Activated naive CD8-positive, alpha-beta T cell treated with anti-CD3 and anti-CD28 coated beads for 36 hours (primary cell): ENCODE measurements at regions not wholly inside any gene's neighbourhood (a gene's known extent, or its start where the extent isn't known, plus 50 kb on each side); places are given as distances from the start of the nearest gene placed in this dataset.
"Not testable (repeated sequence)": the region's sequence is repeated elsewhere in the genome, so short reads cannot be mapped to it uniquely, and the experiment has no call there.

ENCODE experiments used
- DNase-seq: peaks from one replicate; pipeline ENCODE4 v3.0.0; 2021
- H3K27ac Mint-ChIP-seq: one replicate; pipeline ENCODE4 v1.8.0; 2022; ENCODE audit warnings: mild to moderate bottlenecking, moderate library complexity, mixed read lengths
- H3K27me3 Mint-ChIP-seq: one replicate; pipeline ENCODE4 v1.8.0; 2022; ENCODE audit warnings: mild to moderate bottlenecking, mixed read lengths
- H3K36me3 Mint-ChIP-seq: one replicate; pipeline ENCODE4 v1.8.0; 2021; ENCODE audit warnings: mild to moderate bottlenecking, mixed read lengths
- H3K4me1 Mint-ChIP-seq: one replicate; pipeline ENCODE4 v1.8.0; 2021; ENCODE audit warnings: mixed read lengths
- H3K4me3 Mint-ChIP-seq: one replicate; pipeline ENCODE4 v1.8.0; 2022; ENCODE audit warnings: mild to moderate bottlenecking, moderate library complexity, mixed read lengths
- H3K9me3 Mint-ChIP-seq: one replicate; pipeline ENCODE4 v1.8.0; 2022; ENCODE audit warnings: mixed read lengths

DNA sequence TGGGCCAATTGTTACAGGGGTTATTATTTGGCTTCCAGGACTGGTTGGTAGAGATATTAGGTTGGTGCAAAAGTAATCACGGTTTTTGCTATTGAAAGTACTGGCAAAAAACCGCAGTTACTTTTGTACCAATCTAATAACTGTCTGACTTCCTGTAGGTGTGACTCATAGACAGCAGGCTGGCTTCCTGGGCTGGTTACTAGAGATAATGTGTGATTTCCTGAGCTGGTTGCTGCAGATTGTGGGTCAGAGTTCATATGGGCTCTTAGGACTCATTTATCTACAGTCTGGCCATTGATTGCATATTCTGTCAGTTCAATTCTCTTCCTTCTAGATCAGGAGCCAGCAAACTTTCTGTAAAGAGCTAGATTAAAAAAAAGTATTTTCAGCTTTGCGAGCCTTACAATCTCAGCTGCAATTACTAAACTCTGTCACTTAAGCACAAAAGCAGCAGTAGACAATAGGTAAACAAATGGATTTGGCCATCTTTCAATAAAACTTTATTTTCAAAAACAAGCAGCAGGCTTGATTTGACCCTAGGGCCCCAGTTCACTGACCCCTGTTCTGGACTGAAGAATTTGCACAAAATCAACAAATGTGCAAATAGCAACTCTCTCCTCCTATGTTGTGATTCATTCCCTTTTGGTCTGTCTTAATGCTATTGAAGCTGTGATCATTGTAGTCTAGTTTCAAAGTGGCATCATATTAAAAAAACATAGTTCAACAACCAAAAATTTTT is 50.8 kb upstream of the BOD1L1 start:
- no peaks in the 10 kb centered on the region for H3K36me3 Mint-ChIP-seq
- no peak overlapping the region for H3K27ac Mint-ChIP-seq
- peaks cover 16% of the 10 kb centered on the region for H3K9me3 Mint-ChIP-seq
- H3K4me1 Mint-ChIP-seq, result no peaks in the 10 kb centered on the region
- H3K4me3 Mint-ChIP-seq, result no peak overlapping the region
- DNase-seq, result no peak
- no peaks in the 10 kb centered on the region for H3K27me3 Mint-ChIP-seq

DNA sequence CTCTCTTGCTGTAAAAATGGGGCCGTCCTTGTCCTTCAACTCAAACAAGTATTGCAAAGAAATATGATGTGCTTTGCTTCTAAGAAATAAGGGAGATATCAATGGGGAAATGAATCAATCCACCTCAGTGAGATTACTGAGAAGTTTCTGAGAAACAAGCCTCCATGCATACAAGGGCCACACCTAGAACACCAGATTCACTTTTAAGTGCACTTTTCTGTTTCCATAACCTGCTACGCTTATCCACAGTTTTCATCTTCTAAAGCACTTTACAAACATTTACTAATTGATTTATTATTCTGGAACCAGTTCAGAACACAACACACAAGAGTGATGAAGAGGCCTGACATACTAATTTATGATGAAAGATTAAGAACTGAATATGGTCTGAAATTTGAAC is 54.0 kb upstream of the BOD1L1 start:
- Mint-ChIP-seq H3K27me3 (no peaks in the 10 kb centered on the region), H3K4me3 (no peak overlapping the region), H3K4me1 (no peaks in the 10 kb centered on the region), H3K27ac (no peak overlapping the region), H3K36me3 (peaks cover 2% of the 10 kb centered on the region), H3K9me3 (peaks cover 25% of the 10 kb centered on the region)
- DNase-seq, result no peak

DNA sequence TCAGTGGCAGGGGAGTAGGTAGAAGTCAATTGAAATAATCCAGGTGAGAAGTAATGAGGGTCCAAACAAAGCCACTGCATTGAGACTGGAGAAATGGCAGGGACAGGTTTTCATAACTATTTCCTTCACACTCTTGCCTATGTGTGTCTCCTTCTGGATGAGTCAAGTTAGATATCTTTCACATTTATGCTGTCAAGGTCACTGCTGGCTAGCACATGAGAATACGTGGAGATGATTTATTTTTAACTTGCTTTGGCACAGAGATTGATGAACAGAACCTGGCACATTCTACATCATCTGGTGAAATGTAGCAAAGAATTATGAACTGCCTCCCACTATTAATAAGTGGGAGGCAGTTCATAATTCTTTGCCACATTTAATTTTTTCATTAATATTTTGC is 66.7 kb upstream of the BOD1L1 start:
- Mint-ChIP-seq H3K9me3 (peaks cover 9% of the 10 kb centered on the region), H3K27ac (no peak overlapping the region), H3K27me3 (peaks cover 5% of the 10 kb centered on the region), H3K4me3 (no peak overlapping the region), H3K4me1 (no peaks in the 10 kb centered on the region), H3K36me3 (no peaks in the 10 kb centered on the region)
- DNase-seq, result no peak

DNA sequence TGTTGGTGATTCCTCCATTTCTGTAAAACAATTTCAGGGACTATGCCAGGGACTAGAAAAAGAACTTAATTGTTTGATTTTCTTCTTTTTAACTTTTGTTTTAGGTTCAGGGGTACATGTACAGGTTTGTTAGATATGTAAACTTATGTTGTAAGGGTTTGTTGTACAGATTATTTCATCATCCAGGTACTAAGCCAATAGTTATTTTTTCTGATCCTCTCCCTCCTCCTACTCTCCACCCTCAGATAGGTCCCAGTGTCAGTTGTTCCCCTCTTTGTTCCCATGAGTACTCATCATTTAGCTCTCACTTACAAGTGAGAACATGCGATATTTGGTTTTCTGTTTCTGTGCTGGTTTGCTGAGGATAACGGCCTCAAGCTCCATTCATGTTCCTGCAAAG is 70.8 kb upstream of the BOD1L1 start:
- Mint-ChIP-seq H3K36me3 (no peaks in the 10 kb centered on the region), H3K27me3 (peaks cover 9% of the 10 kb centered on the region), H3K9me3 (no peaks in the 10 kb centered on the region), H3K4me1 (no peaks in the 10 kb centered on the region), H3K27ac (no peak overlapping the region), H3K4me3 (no peak overlapping the region)
- no peak for DNase-seq

DNA sequence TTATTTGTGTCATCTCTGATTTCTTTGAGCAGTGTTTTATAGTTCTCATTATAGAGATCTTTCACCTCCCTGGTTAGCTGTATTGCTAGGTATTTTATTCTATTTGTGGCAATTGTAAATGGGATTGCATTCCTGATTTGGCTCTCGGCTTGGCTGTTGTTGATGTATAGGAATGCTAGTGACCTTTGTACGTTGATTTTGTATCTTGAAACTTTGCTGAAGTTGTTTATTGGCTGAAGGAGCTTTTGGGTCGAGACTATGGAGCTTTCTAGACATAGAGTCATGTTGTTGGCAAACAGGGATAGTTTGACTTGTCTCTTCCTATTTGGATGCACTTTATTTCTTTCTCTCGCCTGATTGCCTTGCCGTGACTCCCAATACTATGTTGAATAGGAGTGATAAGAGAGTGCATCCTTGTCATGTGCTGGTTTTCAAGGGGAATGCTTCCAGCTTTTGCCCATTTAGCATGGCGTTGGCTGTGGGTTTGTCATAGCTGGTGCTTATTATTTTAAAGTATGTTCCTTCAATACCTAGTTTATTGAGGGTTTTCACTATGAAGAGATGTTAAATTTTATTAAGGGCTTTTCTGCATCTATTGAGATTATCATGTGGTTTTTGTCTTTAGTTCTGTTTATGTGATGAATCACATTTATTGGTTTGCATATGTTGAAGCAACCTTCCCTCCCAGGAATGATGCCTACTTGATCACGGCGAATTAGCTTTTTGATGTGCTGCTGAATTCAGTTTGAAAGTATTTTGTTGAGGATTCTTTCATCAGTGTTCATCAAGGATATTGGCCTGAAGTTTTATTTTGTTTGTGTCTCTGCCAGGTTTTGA is 72.7 kb upstream of the BOD1L1 start:
- no peaks in the 10 kb centered on the region for H3K36me3 Mint-ChIP-seq
- H3K27ac Mint-ChIP-seq, result no peak overlapping the region
- H3K4me1 Mint-ChIP-seq, result no peaks in the 10 kb centered on the region
- no peak overlapping the region for H3K4me3 Mint-ChIP-seq
- peaks cover 8% of the 10 kb centered on the region for H3K27me3 Mint-ChIP-seq
- no peak for DNase-seq
- H3K9me3 Mint-ChIP-seq, result no peaks in the 10 kb centered on the region

DNA sequence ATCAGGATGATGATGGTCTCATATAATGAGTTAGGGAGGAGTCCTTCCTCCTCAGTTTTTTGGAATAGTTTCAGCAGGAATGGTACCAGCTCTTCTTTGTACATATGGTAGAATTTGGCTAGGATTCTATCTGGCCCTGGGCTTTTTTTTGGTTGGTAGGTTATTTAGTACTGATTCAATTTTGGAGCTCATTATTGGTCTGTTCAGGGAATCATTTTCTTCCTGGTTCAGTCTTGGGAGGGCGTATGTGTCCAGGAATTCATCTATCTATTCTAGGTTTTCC is 73.3 kb upstream of the BOD1L1 start:
- H3K36me3 Mint-ChIP-seq, H3K27ac Mint-ChIP-seq, H3K4me1 Mint-ChIP-seq, H3K27me3 Mint-ChIP-seq, H3K4me3 Mint-ChIP-seq, DNase-seq, H3K9me3 Mint-ChIP-seq: not testable (repeated sequence)

DNA sequence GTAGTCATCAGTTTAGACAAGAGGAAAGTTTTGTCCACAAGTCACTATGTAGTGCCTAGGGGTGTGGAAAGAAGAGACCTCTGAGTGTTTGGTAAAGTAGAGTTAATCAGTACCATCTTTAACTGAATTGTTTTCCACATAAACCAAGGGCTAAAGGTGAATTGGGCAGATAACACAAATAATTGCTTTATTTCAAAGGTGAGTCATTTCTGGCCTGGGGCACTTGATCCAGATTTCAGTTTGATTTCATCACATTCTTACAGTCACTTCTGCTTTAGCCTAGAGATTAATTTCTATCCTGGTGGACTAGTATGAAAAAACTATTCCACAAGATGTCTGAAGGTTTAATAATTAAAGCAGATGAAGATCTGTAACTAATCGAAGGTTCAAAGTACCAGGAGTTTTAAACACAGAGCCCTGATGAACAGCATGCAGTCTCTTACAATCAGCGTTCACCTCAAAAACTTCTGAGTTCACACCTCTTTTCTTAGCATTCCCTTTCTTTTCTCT is 74.5 kb upstream of the BOD1L1 start:
- Mint-ChIP-seq H3K36me3 (no peaks in the 10 kb centered on the region), H3K9me3 (no peaks in the 10 kb centered on the region), H3K27me3 (peaks cover 13% of the 10 kb centered on the region), H3K4me3 (no peak overlapping the region), H3K4me1 (no peaks in the 10 kb centered on the region), H3K27ac (no peak overlapping the region)
- DNase-seq, result no peak

DNA sequence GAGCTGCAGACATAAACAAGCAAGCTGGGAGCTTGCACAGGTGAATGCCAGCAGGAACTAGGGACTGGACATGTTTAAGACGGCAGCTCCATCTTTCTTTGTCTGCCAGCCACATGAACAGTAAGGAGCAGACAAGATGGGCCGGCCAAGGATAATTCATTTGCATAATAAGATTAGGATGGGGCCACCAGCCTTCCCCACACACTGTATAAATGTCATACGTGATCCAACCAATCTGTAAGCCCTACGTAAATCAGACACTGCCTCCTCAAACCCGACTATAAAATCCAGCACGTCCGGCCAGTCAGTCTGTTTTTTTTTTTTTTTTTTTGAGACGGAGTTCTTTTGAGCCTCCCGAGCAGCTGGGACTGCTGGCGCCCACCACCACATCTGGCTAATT is 75.6 kb upstream of the BOD1L1 start:
- Mint-ChIP-seq H3K27ac (no peak overlapping the region), H3K4me1 (no peaks in the 10 kb centered on the region), H3K9me3 (no peaks in the 10 kb centered on the region), H3K4me3 (no peak overlapping the region), H3K27me3 (peaks cover 20% of the 10 kb centered on the region), H3K36me3 (no peaks in the 10 kb centered on the region)
- DNase-seq, result no peak

DNA sequence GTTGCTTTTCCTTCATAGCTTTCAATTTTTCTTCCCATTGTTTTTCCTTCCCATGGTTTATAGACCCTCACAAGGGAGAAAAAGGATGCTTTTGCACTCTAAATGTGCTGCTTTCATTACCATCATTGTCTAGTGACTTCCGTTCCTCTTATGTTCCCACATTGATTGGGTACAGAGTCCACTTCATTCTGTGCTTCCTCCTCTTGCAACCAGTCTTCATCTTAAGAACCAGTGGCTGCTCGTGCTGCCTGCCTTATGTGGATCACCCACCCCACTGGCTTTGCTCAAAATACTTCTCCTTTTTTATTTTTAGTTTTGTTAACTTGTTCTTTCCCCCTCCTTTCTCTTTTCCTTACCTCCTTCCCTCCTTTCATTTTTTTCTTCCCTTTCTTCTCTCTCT is 76.5 kb upstream of the BOD1L1 start:
- no peak for DNase-seq
- H3K4me1 Mint-ChIP-seq, result no peaks in the 10 kb centered on the region
- no peak overlapping the region for H3K27ac Mint-ChIP-seq
- peaks cover 20% of the 10 kb centered on the region for H3K27me3 Mint-ChIP-seq
- no peak overlapping the region for H3K4me3 Mint-ChIP-seq
- H3K36me3 Mint-ChIP-seq, result no peaks in the 10 kb centered on the region
- H3K9me3 Mint-ChIP-seq, result no peaks in the 10 kb centered on the region

DNA sequence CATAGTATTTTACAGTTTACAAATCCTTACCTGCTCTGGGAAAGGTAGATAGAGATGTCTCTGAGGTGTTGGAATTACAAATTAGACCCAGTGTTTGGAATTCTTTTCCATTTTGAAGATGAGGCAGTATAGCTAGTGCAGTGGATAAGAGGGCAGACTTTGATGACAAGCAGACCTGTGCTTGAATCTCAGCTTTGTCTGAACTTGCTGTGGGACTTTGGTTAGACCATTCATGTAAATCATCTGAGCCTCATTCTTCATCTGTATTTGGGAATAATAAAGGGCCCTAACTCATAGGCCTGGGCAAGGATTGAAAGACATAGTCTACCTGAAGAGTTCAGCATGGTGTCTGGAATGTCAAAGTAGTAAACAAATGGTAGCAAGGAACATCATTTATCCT is 77.2 kb upstream of the BOD1L1 start:
- H3K27me3 Mint-ChIP-seq, result peaks cover 20% of the 10 kb centered on the region
- H3K4me3 Mint-ChIP-seq, result no peak overlapping the region
- H3K9me3 Mint-ChIP-seq, result no peaks in the 10 kb centered on the region
- H3K4me1 Mint-ChIP-seq, result no peaks in the 10 kb centered on the region
- H3K36me3 Mint-ChIP-seq, result no peaks in the 10 kb centered on the region
- H3K27ac Mint-ChIP-seq, result no peak overlapping the region
- no peak for DNase-seq

DNA sequence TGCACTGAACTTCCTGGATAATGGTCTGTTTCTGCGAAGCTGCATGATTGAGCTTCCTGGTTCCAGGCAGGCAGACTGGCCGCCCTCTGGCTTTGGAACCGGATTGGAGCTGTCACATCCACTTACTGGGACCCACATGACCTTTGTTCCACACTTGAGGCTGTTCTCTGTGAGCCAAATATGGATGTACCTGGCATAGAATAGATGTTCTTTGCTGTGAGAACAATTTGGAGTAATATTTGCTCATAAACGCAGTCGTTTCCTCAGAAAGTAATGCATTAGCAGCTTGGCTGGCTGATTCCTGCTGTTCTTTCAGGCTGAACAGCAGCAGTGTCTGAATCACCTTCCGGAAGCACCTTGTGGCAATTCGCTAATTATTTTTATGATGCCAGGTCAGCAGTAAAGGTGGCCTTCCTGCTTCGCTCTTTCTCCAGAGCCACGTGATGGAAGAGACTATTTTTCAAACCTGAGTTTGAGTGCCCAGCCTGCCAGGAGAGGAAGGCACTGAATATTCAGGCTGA is 78.1 kb upstream of the BOD1L1 start:
- no peaks in the 10 kb centered on the region for H3K36me3 Mint-ChIP-seq
- no peak overlapping the region for H3K4me3 Mint-ChIP-seq
- no peak overlapping the region for H3K27ac Mint-ChIP-seq
- H3K9me3 Mint-ChIP-seq, result no peaks in the 10 kb centered on the region
- H3K4me1 Mint-ChIP-seq, result no peaks in the 10 kb centered on the region
- H3K27me3 Mint-ChIP-seq, result peaks cover 19% of the 10 kb centered on the region
- DNase-seq, result no peak

DNA sequence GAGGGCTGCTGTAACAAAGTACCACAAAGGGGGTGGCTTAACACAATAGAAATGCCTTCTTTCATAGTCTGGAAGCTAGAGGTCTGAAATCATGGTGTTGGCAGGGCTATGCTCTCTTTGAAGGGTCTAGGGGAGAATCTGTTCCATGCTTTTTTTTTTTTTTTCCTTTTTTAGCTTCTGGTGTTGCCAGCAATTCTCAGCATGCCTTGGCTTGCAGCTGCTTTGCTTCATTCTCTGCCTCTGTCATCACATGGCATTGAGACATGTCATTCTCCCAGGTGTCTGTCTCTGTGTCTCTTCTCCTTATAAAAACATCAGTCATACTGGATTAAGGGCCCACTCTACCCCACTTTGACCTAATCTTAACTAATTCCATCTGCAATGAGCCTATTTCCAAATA is 78.6 kb upstream of the BOD1L1 start:
- no peaks in the 10 kb centered on the region for H3K9me3 Mint-ChIP-seq

DNA sequence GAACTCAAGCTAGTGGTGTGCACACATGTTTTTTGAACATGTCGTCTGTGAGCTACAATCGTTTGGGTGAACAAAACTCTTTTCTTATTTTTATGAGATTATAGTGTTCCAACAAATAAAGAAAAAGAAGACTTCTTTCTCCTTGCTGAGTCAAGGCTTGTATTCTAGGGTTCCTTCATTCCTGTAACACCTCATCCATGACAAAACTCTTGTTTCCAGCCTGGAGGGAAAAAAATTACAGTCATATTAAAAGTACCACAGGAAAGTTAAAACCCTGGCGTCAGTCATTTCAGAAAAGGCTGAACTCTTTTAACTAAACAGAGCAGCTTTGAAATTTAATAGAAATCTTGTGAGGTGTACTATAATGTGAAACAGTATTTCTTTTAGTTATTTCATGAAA is 79.2 kb upstream of the BOD1L1 start:
- peaks cover 16% of the 10 kb centered on the region for H3K27me3 Mint-ChIP-seq
- H3K36me3 Mint-ChIP-seq, result no peaks in the 10 kb centered on the region
- no peaks in the 10 kb centered on the region for H3K9me3 Mint-ChIP-seq
- DNase-seq, result no peak
- H3K4me1 Mint-ChIP-seq, result no peaks in the 10 kb centered on the region
- H3K4me3 Mint-ChIP-seq, result no peak overlapping the region
- H3K27ac Mint-ChIP-seq, result no peak overlapping the region

More for the DNA sequence above, 78.6 kb upstream of the BOD1L1 start:
- no peaks in the 10 kb centered on the region for H3K4me1 Mint-ChIP-seq
- H3K4me3 Mint-ChIP-seq, result no peak overlapping the region
- no peak for DNase-seq
- no peaks in the 10 kb centered on the region for H3K36me3 Mint-ChIP-seq
- H3K27ac Mint-ChIP-seq, result no peak overlapping the region
- peaks cover 16% of the 10 kb centered on the region for H3K27me3 Mint-ChIP-seq

DNA sequence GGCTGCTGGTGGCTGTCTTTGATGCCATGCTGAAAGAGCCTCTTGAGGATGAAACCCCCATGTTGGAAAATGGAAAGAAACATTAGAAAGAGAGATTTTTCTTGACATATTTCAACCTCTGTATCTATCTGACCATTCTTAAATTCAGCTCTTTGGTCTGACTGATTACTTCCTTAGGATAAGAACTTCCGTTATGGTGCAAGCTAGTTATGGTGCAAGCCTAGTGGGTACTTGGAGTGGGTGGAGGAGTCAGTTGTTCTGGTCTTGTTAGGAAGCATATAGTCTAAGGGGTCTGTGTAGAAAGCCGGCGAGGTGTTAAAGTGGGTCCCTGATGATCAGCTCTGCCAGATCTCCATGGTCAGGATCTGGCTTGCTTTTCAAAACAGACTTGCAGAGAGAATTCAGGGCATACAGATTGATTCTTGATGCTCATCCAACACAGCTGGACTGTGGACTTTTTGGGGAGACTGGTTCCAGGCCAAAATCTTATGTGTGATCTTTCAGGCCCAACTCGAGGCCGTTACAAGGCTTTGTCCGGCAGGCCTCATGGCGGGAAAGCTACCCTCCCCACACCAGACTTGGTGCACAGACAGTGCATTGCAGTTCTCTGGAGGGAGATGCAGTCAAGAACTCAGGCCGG is 82.8 kb upstream of the BOD1L1 start:
- Mint-ChIP-seq H3K27ac (no peak overlapping the region), H3K4me3 (no peak overlapping the region), H3K36me3 (no peaks in the 10 kb centered on the region), H3K27me3 (peaks cover 16% of the 10 kb centered on the region), H3K4me1 (no peaks in the 10 kb centered on the region), H3K9me3 (no peaks in the 10 kb centered on the region)
- no peak for DNase-seq

DNA sequence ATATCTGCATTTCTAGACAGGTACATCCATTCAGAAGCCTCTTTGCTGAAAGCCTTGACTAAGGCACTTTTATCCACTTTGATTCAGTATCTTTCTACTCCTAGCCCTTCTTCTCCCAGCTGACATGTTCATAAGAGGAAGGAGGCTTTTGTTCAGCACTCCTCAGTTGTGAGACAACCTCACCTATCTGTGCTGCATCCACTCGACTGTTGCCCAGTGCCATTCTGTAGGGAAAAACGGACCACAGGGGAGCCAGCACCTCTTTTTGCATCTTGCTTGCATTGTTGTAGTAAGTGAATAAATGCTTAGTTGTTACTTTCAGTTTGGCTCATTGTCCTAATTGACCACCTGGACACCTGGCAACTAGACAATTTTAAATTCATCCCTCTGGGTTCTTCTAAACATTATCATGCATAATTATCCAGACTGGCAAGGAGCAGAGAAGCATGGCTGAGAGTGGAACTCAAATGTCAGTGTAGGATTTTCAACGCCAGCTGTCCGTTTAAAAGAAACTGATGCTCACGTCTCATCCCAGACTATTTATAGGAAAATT is 83.8 kb upstream of the BOD1L1 start:
- H3K9me3 Mint-ChIP-seq, result no peaks in the 10 kb centered on the region
- no peak for DNase-seq
- H3K4me1 Mint-ChIP-seq, result no peaks in the 10 kb centered on the region
- H3K36me3 Mint-ChIP-seq, result no peaks in the 10 kb centered on the region
- no peak overlapping the region for H3K4me3 Mint-ChIP-seq
- H3K27me3 Mint-ChIP-seq, result peaks cover 14% of the 10 kb centered on the region
- H3K27ac Mint-ChIP-seq, result no peak overlapping the region
